ENCODE measurements at regions not wholly inside any gene's neighbourhood (a gene's known extent, or its start where the extent isn't known, plus 50 kb on each side); places are given as distances from the start of the nearest gene placed in this dataset.

DNA sequence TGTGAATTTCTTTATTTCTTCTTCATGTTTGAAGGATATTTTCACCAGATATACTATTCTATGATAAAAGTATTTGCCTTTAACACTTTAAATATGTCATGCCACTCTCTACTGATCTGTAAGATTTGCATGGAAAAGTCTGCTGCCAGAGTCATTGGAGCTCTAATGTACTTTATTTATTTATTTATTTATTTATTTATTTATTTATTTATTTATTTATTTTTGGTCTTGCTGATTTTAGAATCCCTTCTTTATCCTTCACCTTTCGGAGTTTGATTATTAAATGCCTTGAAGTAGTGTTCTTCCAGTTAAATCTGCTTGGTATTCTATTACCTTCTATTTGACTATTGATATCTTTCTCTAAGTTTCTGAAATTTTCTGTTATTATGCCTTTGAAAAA is 1669.6 kb downstream of the OTOL1 start:
- no peak overlapping the region for H3K4me3 ChIP-seq (replicated peaks in 1 of 3; ENCODE audit: insufficient read depth in 1 of 3, low read depth in 1 of 3, low read length in 3 of 3)
- no peak overlapping the region for H2AFZ ChIP-seq (ENCODE audit: low read depth, low read length)
- FAIRE-seq (no peak), DNase-seq (ENCODE audit: low read depth, low spot score) (no peak)
- no peak overlapping the region for H3K9ac ChIP-seq (replicated peaks; ENCODE audit: extremely low read depth, insufficient read depth, low read length)
- BruUV-seq (replicated peaks), result no TSS peak
- H3K4me2 ChIP-seq (ENCODE audit: insufficient read depth, low read length), result no peak overlapping the region
- no peaks in the 10 kb centered on the region for H3K9me3 ChIP-seq (replicated peaks; ENCODE audit: control insufficient read depth, insufficient read depth, low read length)
- dilution Hi-C loops (cut with MboI; ENCODE audit: extremely low pct_ligation_motif_present, low sequenced_read_pairs) (no loop called here), intact Hi-C loops (cut with micrococcal nuclease) (no loop called here)
- POLR2A ChIA-PET, result no interaction called here
- TF ChIP-seq FOS (IDR thresholded peaks at IDR 0.05; ENCODE audit: borderline replicate concordance, insufficient read depth, low read length) (no peak), JUN (IDR thresholded peaks at IDR 0.05; ENCODE audit: borderline replicate concordance, insufficient read depth, insufficient read length, low read depth) (no peak), POLR2A (IDR thresholded peaks at IDR 0.05; ENCODE audit: low read depth, low read length) (no peak)
- H3K27ac ChIP-seq (ENCODE audit: insufficient read depth, low read depth, low read length), result no peak overlapping the region
- CTCF ChIA-PET, result no interaction called here
- no peaks in the 10 kb centered on the region for H3K27me3 ChIP-seq (ENCODE audit: control insufficient read depth in 2 of 2, insufficient read depth in 2 of 2, low read length in 2 of 2)
- no peaks in the 10 kb centered on the region for H3K79me2 ChIP-seq (ENCODE audit: control insufficient read depth, insufficient read depth, low read length)
- H3K36me3 ChIP-seq (ENCODE audit: control insufficient read depth in 2 of 2, extremely low read depth in 1 of 2, insufficient read depth in 2 of 2, low read length in 2 of 2), result no peaks in the 10 kb centered on the region
- H4K20me1 ChIP-seq (replicated peaks; ENCODE audit: control insufficient read depth, extremely low read depth, insufficient read depth, low read length), result no peaks in the 10 kb centered on the region
- no peaks in the 10 kb centered on the region for H3K4me1 ChIP-seq (ENCODE audit: control insufficient read depth, extremely low read depth, insufficient read depth, low read length)
- no peaks in the 10 kb centered on the region for H3K9me1 ChIP-seq (replicated peaks; ENCODE audit: control insufficient read depth, extremely low read depth, insufficient read depth, low read length)

DNA sequence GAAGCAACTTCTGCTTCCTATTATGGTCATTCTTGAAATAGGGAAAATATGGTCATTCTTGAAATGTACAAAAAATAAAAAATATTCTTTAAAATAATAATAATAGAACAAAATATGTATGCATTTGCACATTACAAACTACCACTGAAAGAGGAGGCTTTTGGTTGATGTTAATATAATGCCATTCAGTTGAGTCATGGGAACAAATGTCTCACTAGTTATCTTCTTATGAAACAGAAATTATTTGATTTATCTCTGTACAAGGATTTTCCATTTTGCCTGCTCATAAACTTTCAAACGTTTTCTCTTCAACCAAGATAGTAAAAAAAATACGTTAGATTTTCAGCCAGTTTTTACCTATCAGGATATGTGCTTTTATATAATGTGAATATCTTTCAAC is 1662.7 kb downstream of the OTOL1 start:
- Histone ChIP-seq H3K27me3 (ENCODE audit: control insufficient read depth in 2 of 2, insufficient read depth in 2 of 2, low read length in 2 of 2) (no peaks in the 10 kb centered on the region), H3K79me2 (ENCODE audit: control insufficient read depth, insufficient read depth, low read length) (no peaks in the 10 kb centered on the region), H2AFZ (ENCODE audit: low read depth, low read length) (no peak overlapping the region), H3K4me1 (ENCODE audit: control insufficient read depth, extremely low read depth, insufficient read depth, low read length) (no peaks in the 10 kb centered on the region), H4K20me1 (replicated peaks; ENCODE audit: control insufficient read depth, extremely low read depth, insufficient read depth, low read length) (no peaks in the 10 kb centered on the region), H3K9me1 (replicated peaks; ENCODE audit: control insufficient read depth, extremely low read depth, insufficient read depth, low read length) (no peaks in the 10 kb centered on the region), H3K4me2 (ENCODE audit: insufficient read depth, low read length) (no peak overlapping the region), H3K4me3 (replicated peaks in 1 of 3; ENCODE audit: insufficient read depth in 1 of 3, low read depth in 1 of 3, low read length in 3 of 3) (no peak overlapping the region), H3K9me3 (replicated peaks; ENCODE audit: control insufficient read depth, insufficient read depth, low read length) (peaks cover 2% of the 10 kb centered on the region), H3K27ac (ENCODE audit: insufficient read depth, low read depth, low read length) (no peak overlapping the region), H3K36me3 (ENCODE audit: control insufficient read depth in 2 of 2, extremely low read depth in 1 of 2, insufficient read depth in 2 of 2, low read length in 2 of 2) (no peaks in the 10 kb centered on the region), H3K9ac (replicated peaks; ENCODE audit: extremely low read depth, insufficient read depth, low read length) (no peak overlapping the region)
- no peak for FAIRE-seq
- POLR2A ChIA-PET, result no interaction called here
- dilution Hi-C loops (cut with MboI; ENCODE audit: extremely low pct_ligation_motif_present, low sequenced_read_pairs), result no loop called here
- BruUV-seq (replicated peaks), result no TSS peak
- no peak for DNase-seq (ENCODE audit: low read depth, low spot score)
- no peak for TF ChIP-seq CTCF (IDR thresholded peaks at IDR 0.05; ENCODE audit: extremely low read depth in 1 of 2, insufficient read depth in 1 of 2, low read depth in 1 of 2, low read length in 2 of 2)
- TF ChIP-seq FOS (IDR thresholded peaks at IDR 0.05; ENCODE audit: borderline replicate concordance, insufficient read depth, low read length), result no peak
- no peak for TF ChIP-seq MYC (IDR thresholded peaks at IDR 0.05; ENCODE audit: low read depth, low read length)
- no peak for TF ChIP-seq POLR2A (IDR thresholded peaks at IDR 0.05; ENCODE audit: low read depth, low read length)
- TF ChIP-seq POLR2AphosphoS5 (IDR thresholded peaks at IDR 0.05; ENCODE audit: insufficient read depth, low read depth, low read length), result no peak
- no peak for TF ChIP-seq EZH2 (IDR thresholded peaks at IDR 0.05; ENCODE audit: borderline replicate concordance, low read depth, low read length, severe bottlenecking)
- CTCF ChIA-PET, result no interaction called here
- intact Hi-C loops (cut with micrococcal nuclease), result no loop called here

Measured in endothelial cell of umbilical vein (primary cell).